ENCODE measurements at regions not wholly inside any gene's neighbourhood (a gene's known extent, or its start where the extent isn't known, plus 50 kb on each side); places are given as distances from the start of the nearest gene placed in this dataset.
A peak's percentile ranks its signal among the peaks of the same experiment; 100 is the strongest.

- Histone ChIP-seq H3K27me3 (ENCODE audit: control insufficient read depth, insufficient read depth, low read length) (peaks cover 2% of the 10 kb centered on the region), H3K4me3 (ENCODE audit: low read depth, low read length) (no peak overlapping the region)
- no peak for DNase-seq (ENCODE audit: low read depth)
Measured at GRCh38 chr10:90130321-90131086, 429.1 kb downstream of the KIF20B start.

GRCh38 chr10:90133606-90134005 is 432.2 kb downstream of the KIF20B start:
- no peak for TF ChIP-seq CTCF (IDR thresholded peaks at IDR 0.05; ENCODE audit: insufficient read depth, low read length, poor library complexity, severe bottlenecking)
- Histone ChIP-seq H3K36me3 (ENCODE audit: control insufficient read depth, insufficient read depth, low read length) (no peaks in the 10 kb centered on the region), H3K27me3 (ENCODE audit: control insufficient read depth, insufficient read depth, low read length) (no peaks in the 10 kb centered on the region), H3K4me3 (ENCODE audit: low read depth, low read length) (no peak overlapping the region)
- DNase-seq (ENCODE audit: low read depth) = no peak

More at GRCh38 chr10:90130321-90131086, 429.1 kb downstream of the KIF20B start:
- no peaks in the 10 kb centered on the region for H3K36me3 ChIP-seq (ENCODE audit: control insufficient read depth, insufficient read depth, low read length)
- TF ChIP-seq CTCF (IDR thresholded peaks at IDR 0.05; ENCODE audit: insufficient read depth, low read length, poor library complexity, severe bottlenecking) = no peak

GRCh38 chr10:90136731-90137316 is 435.4 kb downstream of the KIF20B start:
- H3K4me3 ChIP-seq (ENCODE audit: low read depth, low read length) = no peak overlapping the region
- DNase-seq (ENCODE audit: low read depth) = no peak
- no peaks in the 10 kb centered on the region for H3K27me3 ChIP-seq (ENCODE audit: control insufficient read depth, insufficient read depth, low read length)
- TF ChIP-seq CTCF (IDR thresholded peaks at IDR 0.05; ENCODE audit: insufficient read depth, low read length, poor library complexity, severe bottlenecking) = no peak
- no peaks in the 10 kb centered on the region for H3K36me3 ChIP-seq (ENCODE audit: control insufficient read depth, insufficient read depth, low read length)

GRCh38 chr10:90138844-90139243 is 437.5 kb downstream of the KIF20B start:
- TF ChIP-seq CTCF (IDR thresholded peaks at IDR 0.05; ENCODE audit: insufficient read depth, low read length, poor library complexity, severe bottlenecking) = peak; percentile 38
- no peak overlapping the region for H3K4me3 ChIP-seq (ENCODE audit: low read depth, low read length)
- no peaks in the 10 kb centered on the region for H3K36me3 ChIP-seq (ENCODE audit: control insufficient read depth, insufficient read depth, low read length)
- DNase-seq (ENCODE audit: low read depth) = no peak
- H3K27me3 ChIP-seq (ENCODE audit: control insufficient read depth, insufficient read depth, low read length) = no peaks in the 10 kb centered on the region

- Histone ChIP-seq H3K27me3 (ENCODE audit: control insufficient read depth, insufficient read depth, low read length) (no peaks in the 10 kb centered on the region), H3K4me3 (ENCODE audit: low read depth, low read length) (no peak overlapping the region), H3K36me3 (ENCODE audit: control insufficient read depth, insufficient read depth, low read length) (no peaks in the 10 kb centered on the region)
- TF ChIP-seq CTCF (IDR thresholded peaks at IDR 0.05; ENCODE audit: insufficient read depth, low read length, poor library complexity, severe bottlenecking) = no peak
- no peak for DNase-seq (ENCODE audit: low read depth)
Measured at GRCh38 chr10:90141791-90142190, 440.4 kb downstream of the KIF20B start.

Data from kidney epithelial cell (primary cell).